IMR-90 (cell line): ENCODE measurements at regions not wholly inside any gene's neighbourhood (a gene's known extent, or its start where the extent isn't known, plus 50 kb on each side); places are given as distances from the start of the nearest gene placed in this dataset.

Source experiments
- ATAC-seq: fragments of 200-7000 bp; cut with Tn5 transposase; 2 replicates; pipeline ENCODE4 v1.9.1; 2020; ENCODE audit warnings: low read depth, mild to moderate bottlenecking, moderate library complexity
- BruUV-seq: library from RNA; stranded (reverse); fragments of 400-500 nt; replicated peaks from 2 replicates; lab custom pipeline; 2021; lab: Mats Ljungman, UMichigan
- CTCF ChIA-PET: fragments of 300-600 bp; formaldehyde crosslinking; extraction: SDS; loops from one replicate; lab custom pipeline; 2021; ENCODE audit warnings: antibody characterized with exemption; lab: Yijun Ruan, JAX
- POLR2A ChIA-PET: fragments of 300-600 bp; sonication (Branson Sonifier 250); formaldehyde crosslinking; loops from one replicate; lab custom pipeline; 2022; ENCODE audit warnings: antibody characterized with exemption; ENCODE audit not compliant: unreplicated experiment; lab: Charles Lee
- DNase-seq: peaks from one replicate; pipeline ENCODE4 v3.0.0; 2013
- H2AFZ ChIP-seq: replicated peaks from 2 replicates; pipeline ENCODE3; 2013; ENCODE audit warnings: low read length, mild to moderate bottlenecking; ENCODE audit not compliant: poor library complexity
- H2AK5ac ChIP-seq: 2 replicates; pipeline ENCODE4 v1.6.1; 2013; ENCODE audit warnings: low read depth, low read length, inconsistent platforms
- H2AK9ac ChIP-seq: replicated peaks from 2 replicates; pipeline ENCODE3; 2013; ENCODE audit warnings: mild to moderate bottlenecking, low read depth, low read length, moderate library complexity; ENCODE audit not compliant: poor library complexity
- H2BK120ac ChIP-seq: 2 replicates; pipeline ENCODE4 v1.6.1; 2013; ENCODE audit warnings: low read depth, low read length, inconsistent platforms
- H2BK15ac ChIP-seq: 3 replicates; pipeline ENCODE4 v1.6.1; 2013; ENCODE audit warnings: low read depth, low read length, inconsistent platforms
- H2BK20ac ChIP-seq: 2 replicates; pipeline ENCODE4 v1.6.1; 2013; ENCODE audit warnings: low read depth, mild to moderate bottlenecking, inconsistent platforms, low read length, moderate library complexity
- H2BK5ac ChIP-seq: 2 replicates; pipeline ENCODE4 v1.6.1; 2013; ENCODE audit warnings: mild to moderate bottlenecking, low read depth, low read length, inconsistent platforms; ENCODE audit not compliant: poor library complexity, severe bottlenecking
- H3K14ac ChIP-seq: replicated peaks from 2 replicates; pipeline ENCODE4 v1.6.1; 2013; ENCODE audit warnings: low read depth, low read length, inconsistent platforms
- H3K18ac ChIP-seq: 2 replicates; pipeline ENCODE4 v1.6.1; 2013; ENCODE audit warnings: low read depth, low read length, control low read depth
- H3K23ac ChIP-seq: 2 replicates; pipeline ENCODE4 v1.6.1; 2013; ENCODE audit warnings: low read depth, low read length, inconsistent platforms
- H3K27ac ChIP-seq: 2 replicates; pipeline ENCODE4 v1.5.1; 2013; ENCODE audit warnings: mild to moderate bottlenecking, control low read depth, low read length; ENCODE audit not compliant: insufficient read depth
- H3K27me3 ChIP-seq: 2 replicates; pipeline ENCODE4 v1.6.1; 2013; ENCODE audit warnings: low read length; ENCODE audit not compliant: control insufficient read depth, insufficient read depth
- H3K36me3 ChIP-seq: 2 replicates; pipeline ENCODE4 v1.6.1; 2013; ENCODE audit warnings: low read length, mixed read lengths; ENCODE audit not compliant: control insufficient read depth, insufficient read depth
- H3K4ac ChIP-seq: 2 replicates; pipeline ENCODE4 v1.6.1; 2013; ENCODE audit warnings: low read depth, low read length, inconsistent platforms
- H3K4me1 ChIP-seq: 2 replicates; pipeline ENCODE4 v1.6.1; 2013; ENCODE audit warnings: low read length, mixed read lengths; ENCODE audit not compliant: control insufficient read depth, insufficient read depth
- H3K4me2 ChIP-seq: 2 replicates; pipeline ENCODE4 v1.6.1; 2013; ENCODE audit warnings: low read depth, mild to moderate bottlenecking, control low read depth, low read length, moderate library complexity
- H3K4me3 ChIP-seq: 2 replicates; pipeline ENCODE4 v1.5.1; 2013; ENCODE audit warnings: low read depth, mild to moderate bottlenecking, control low read depth, low read length, moderate library complexity; ENCODE audit not compliant: insufficient read depth
- H3K56ac ChIP-seq: 2 replicates; pipeline ENCODE4 v1.6.1; 2013; ENCODE audit warnings: low read length, inconsistent platforms; ENCODE audit not compliant: insufficient read depth; ENCODE audit errors: extremely low read depth
- H3K79me1 ChIP-seq, 2 experiments: 2 replicates each; pipeline ENCODE4 v1.6.1; 2013; ENCODE audit warnings: low read length in 2 of 2, inconsistent platforms in 1 of 2, low read depth in 1 of 2
- H3K9ac ChIP-seq: 2 replicates; pipeline ENCODE4 v1.6.1; 2013; ENCODE audit warnings: low read depth, low read length, control low read depth
- H3K9me1 ChIP-seq: 2 replicates; pipeline ENCODE4 v1.6.1; 2013; ENCODE audit warnings: low read length, inconsistent platforms; ENCODE audit not compliant: insufficient read depth
- H3K9me3 ChIP-seq: 2 replicates; pipeline ENCODE4 v1.6.1; 2013; ENCODE audit warnings: low read length; ENCODE audit not compliant: control insufficient read depth, insufficient read depth
- H4K20me1 ChIP-seq: 2 replicates; pipeline ENCODE4 v1.6.1; 2013; ENCODE audit warnings: low read length, inconsistent platforms; ENCODE audit not compliant: insufficient read depth
- H4K5ac ChIP-seq: 2 replicates; pipeline ENCODE4 v1.6.1; 2013; ENCODE audit warnings: mild to moderate bottlenecking, low read depth, low read length, control low read depth
- H4K8ac ChIP-seq, 2 experiments: 2 replicates each; pipeline ENCODE4 v1.6.1; 2013; ENCODE audit warnings: low read depth in 2 of 2, low read length in 2 of 2, control low read depth in 1 of 2, inconsistent platforms in 1 of 2
- H4K91ac ChIP-seq: 2 replicates; pipeline ENCODE4 v1.6.1; 2013; ENCODE audit warnings: low read depth, low read length, inconsistent platforms; ENCODE audit not compliant: insufficient read depth
- BHLHE40 ChIP-seq: fragments of 150-350 bp; IDR thresholded peaks from 2 replicates; pipeline ENCODE4 v1.6.1; 2016; ENCODE audit warnings: mild to moderate bottlenecking, low read depth, low read length
- ELK1 ChIP-seq: fragments of 150-350 bp; IDR thresholded peaks from 2 replicates; pipeline ENCODE4 v1.6.1; 2016; ENCODE audit warnings: low read depth, mild to moderate bottlenecking, low read length, moderate library complexity, borderline replicate concordance
- RAD21 ChIP-seq: IDR thresholded peaks from 2 replicates; pipeline ENCODE4 v1.6.1; 2012; ENCODE audit warnings: low read length, improper control_type of control experiment
- USF2 ChIP-seq: fragments of 150-350 bp; IDR thresholded peaks from 2 replicates; pipeline ENCODE4 v1.6.1; 2017; ENCODE audit warnings: mild to moderate bottlenecking, antibody characterized with exemption, low read length, low read depth
- WGBS, 2 experiments: methylation state at CpG; one replicate each; pipeline versions ENCODE4 v1.1.5 to v1.1.7; 2013; ENCODE audit warnings: missing lambda C conversion rate in 2 of 2; ENCODE audit not compliant: insufficient read length in 1 of 2; ENCODE audit errors: extremely low coverage in 2 of 2; 5-methylcytosine and 5-hydroxymethylcytosine counted together
- dilution Hi-C: fragments of 300-500 bp; cut with HindIII; formaldehyde crosslinking; loops from one replicate; pipeline ENCODE4 v1.14.3; 2018; ENCODE audit warnings: low sequenced_read_pairs; ENCODE audit not compliant: unreplicated experiment
- in situ Hi-C: fragments of 300-500 bp; cut with MboI; formaldehyde crosslinking; loops from 3 replicates; pipeline ENCODE4 v1.14.3; 2019; ENCODE audit warnings: low sequenced_read_pairs, inconsistent platforms, mixed read lengths
- intact Hi-C: fragments of 100-400 bp; cut with micrococcal nuclease; formaldehyde crosslinking; loops from 2 replicates; pipeline ENCODE4 v1.10.0; 2022

- H2AK5ac ChIP-seq: peak overlapping the region; percentile 77; the same call in 1 of the 2 replicates
- peak overlapping the region; percentile 13; the same call in 1 of the 3 replicates for H2BK15ac ChIP-seq
- peak overlapping the region; percentile 67; the same call in 1 of the 2 replicates for H2BK20ac ChIP-seq
- H2BK5ac ChIP-seq: peak overlapping the region; percentile 61
- H3K9ac ChIP-seq: no peak overlapping the region
- H3K9me1 ChIP-seq: peaks cover 19% of the 10 kb centered on the region
- peak overlapping the region; percentile 35 for H3K27ac ChIP-seq
- H3K18ac ChIP-seq: no peak overlapping the region
- H3K36me3 ChIP-seq: no peaks in the 10 kb centered on the region
- ChIA-PET CTCF (interaction anchor here (0.7 kb wide), 2 partner anchors 149 to 1258 kb away, joined by 3 to 4 read pairs; no protein-coding TSS in a partner anchor), POLR2A (no interaction called here)
- H2BK120ac ChIP-seq: peak overlapping the region; percentile 86
- H2AK9ac ChIP-seq: peak overlapping the region; percentile 91
- intact Hi-C loops (no loop called here), dilution Hi-C loops (no loop called here), in situ Hi-C loops (no loop called here)
- H3K9me3 ChIP-seq: no peaks in the 10 kb centered on the region
- ATAC-seq (peak; percentile 2; the same call in 1 of the 2 replicates), DNase-seq (no peak)
- no peaks in the 10 kb centered on the region for H3K79me1 ChIP-seq
- no peaks in the 10 kb centered on the region for H4K20me1 ChIP-seq
- no peaks in the 10 kb centered on the region for H3K27me3 ChIP-seq
- WGBS, 2 experiments: 90% methylated on average over 3 of the region's 8 CpGs; no CpG with 5 or more reads in 1 of the 2 experiments
- H4K8ac ChIP-seq: peak overlapping the region in 1 of 2 experiments; percentile 70; a peak in 2 of 4 replicates
- H3K23ac ChIP-seq: no peak overlapping the region
- peak overlapping the region; percentile 12; the same call in 1 of the 2 replicates for H3K14ac ChIP-seq
- peaks cover 9% of the 10 kb centered on the region for H3K4me1 ChIP-seq
- H3K4ac ChIP-seq: peak overlapping the region; percentile 81
- no TSS peak for BruUV-seq
- H4K91ac ChIP-seq: peak overlapping the region; percentile 12
- TF ChIP-seq USF2 (no peak), RAD21 (no peak), BHLHE40 (no peak), ELK1 (no peak)
- no peak overlapping the region for H3K4me3 ChIP-seq
- H4K5ac ChIP-seq: peak overlapping the region; percentile 26; the same call in 1 of the 2 replicates
- peak overlapping the region; percentile 5; the same call in 1 of the 2 replicates for H3K56ac ChIP-seq
- peak overlapping the region; percentile 88 for H2AFZ ChIP-seq
- H3K4me2 ChIP-seq: no peak overlapping the region
These were observed 83.1 kb downstream of the SDC1 start for GRCh38 chr2:20141806-20142205.
